ENCODE measurements at regions not wholly inside any gene's neighbourhood (a gene's known extent, or its start where the extent isn't known, plus 50 kb on each side); places are given as distances from the start of the nearest gene placed in this dataset.
"Not testable (repeated sequence)": the region's sequence is repeated elsewhere in the genome, so short reads cannot be mapped to it uniquely, and the experiment has no call there.

DNA sequence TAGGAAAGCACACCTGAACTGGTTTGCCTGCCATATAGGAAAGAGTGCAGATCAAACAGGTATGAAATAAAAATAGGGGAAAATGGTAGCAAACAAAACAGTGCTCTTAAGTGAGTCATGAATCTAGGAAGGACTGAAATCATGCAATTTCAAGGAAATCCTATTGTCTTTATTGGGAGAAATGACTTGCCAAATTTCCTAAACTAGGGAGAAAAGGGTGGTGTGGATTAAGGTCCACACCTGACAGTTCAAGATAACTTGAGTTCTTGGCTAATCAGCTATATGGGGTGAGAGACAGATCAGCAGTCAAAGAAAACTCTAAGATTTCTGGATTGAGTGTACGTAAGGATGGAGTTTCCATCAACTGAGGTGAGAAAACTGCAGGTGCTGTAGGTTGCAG is 101.1 kb downstream of the PRKAB2 start:
- no peak for DNase-seq (ENCODE audit: low read depth, low spot score)

DNA sequence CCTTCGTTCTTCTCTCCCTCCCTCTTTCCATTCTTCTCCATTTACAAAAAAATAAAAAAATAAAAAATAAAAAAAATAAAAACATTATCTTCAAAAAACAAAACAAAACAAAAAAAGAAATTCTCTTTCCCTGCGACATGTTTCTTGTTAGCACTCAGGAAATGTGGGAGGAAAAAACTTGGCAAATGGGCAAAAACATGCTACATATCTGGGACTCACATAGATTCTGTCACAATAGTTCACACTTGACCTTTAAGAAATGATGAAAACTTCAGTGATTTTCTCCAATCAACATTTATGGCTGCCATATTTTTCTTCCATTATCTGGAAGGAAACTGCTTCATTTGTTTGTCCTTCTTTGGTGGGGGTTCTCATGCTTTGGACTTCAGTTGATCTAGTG is 109.3 kb downstream of the PRKAB2 start:
- DNase-seq (ENCODE audit: low read depth, low spot score) = no peak

DNA sequence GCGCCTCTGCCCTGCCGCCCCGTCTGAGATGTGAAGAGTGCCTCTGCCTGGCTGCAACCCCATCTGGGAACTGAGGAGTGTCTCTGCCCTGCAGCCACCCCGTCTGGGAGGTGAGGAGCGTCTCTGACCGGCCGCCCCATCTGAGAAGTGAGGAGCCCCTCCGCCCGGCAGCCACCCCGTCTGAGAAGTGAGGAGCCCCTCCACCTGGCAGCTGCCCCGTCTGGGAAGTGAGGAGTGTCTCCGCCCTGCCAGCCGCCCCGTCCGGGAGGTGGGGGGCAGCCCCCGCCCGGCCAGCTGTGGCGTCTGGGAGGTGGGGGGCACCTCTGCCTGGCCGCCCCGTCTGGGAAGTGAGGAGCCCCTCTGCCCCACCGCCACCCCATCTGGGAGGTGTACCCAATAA is 110.4 kb downstream of the PRKAB2 start:
- not testable (repeated sequence) for DNase-seq (ENCODE audit: low read depth, low spot score)

DNA sequence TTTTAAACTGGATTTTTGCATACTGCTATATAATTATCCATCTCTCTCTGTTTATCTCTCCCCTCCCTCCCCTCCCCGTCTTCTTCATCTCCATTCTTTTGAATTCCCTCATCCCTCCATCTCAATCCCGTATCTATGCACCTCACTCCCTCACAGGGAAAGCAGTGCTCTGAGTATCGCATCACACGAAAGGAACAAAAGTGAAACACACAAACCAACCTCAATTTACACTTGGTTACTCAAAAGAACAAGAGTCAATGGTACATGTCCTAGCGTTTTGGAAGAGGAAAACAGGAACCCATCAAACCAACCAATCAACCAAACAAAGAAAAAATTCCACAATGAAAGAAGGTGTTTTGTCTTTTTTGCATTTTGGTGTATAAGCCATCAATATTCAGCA is 115.1 kb downstream of the NBPF12 start:
- DNase-seq (ENCODE audit: low read depth, low spot score) = no peak

DNA sequence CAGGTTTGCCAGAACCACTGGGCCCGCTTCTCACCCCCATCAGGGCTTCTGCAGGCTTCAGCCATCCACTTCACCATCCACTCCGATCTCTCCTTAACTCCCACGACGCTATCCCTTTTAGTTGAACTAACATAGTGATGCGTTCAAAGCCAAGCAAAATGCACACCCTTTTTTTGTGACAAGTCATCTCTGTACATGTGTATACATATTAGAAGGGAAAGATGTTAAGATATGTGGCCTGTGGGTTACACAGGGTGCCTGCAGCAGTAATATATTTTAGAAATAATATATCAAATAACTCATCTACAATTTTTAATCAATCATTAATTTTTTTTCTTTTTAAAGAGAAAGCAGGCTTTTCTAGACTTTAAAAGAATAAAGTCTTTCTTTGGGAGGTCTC is 114.6 kb downstream of the NBPF12 start:
- no peak for DNase-seq (ENCODE audit: low read depth, low spot score)

DNA sequence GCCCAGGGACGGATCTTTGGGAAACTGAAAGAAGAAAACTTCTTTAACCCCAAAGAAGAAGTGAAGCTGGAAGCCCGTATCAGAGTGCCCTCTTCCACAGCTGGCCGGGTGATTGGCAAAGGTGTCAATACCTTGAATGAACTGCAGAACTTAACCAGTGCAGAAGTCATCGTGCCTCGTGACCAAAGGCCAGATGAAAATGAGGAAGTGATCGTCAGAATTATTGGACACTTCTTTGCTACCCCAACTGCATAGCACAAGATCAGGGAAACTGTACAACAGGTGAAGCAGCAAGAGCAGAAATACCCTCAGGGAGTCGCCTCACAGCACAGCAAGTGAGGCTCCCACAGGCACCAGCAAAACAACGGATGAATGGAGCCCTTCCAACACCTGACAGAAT is 114.0 kb downstream of the NBPF12 start:
- DNase-seq (ENCODE audit: low read depth, low spot score) = no peak

DNA sequence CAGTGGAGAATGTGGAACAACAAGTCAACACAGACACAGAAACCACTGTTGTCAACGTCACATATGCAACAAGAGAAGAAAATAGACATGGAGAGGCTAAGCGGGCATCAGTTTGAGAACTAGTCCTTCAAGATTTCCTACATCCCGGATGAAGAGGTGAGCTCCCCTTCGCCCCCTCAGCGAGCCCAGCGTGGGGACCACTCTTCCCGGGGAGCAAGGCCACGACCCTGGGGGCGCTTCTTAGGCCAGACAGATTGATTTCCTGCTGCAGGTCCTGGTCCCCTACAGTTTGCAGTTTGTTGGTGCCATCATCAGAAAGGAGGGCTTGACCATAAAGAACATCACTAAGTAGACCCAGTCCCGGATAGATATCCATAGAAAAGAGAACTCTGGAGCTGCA is 113.0 kb downstream of the NBPF12 start:
- no peak for DNase-seq (ENCODE audit: low read depth, low spot score)

DNA sequence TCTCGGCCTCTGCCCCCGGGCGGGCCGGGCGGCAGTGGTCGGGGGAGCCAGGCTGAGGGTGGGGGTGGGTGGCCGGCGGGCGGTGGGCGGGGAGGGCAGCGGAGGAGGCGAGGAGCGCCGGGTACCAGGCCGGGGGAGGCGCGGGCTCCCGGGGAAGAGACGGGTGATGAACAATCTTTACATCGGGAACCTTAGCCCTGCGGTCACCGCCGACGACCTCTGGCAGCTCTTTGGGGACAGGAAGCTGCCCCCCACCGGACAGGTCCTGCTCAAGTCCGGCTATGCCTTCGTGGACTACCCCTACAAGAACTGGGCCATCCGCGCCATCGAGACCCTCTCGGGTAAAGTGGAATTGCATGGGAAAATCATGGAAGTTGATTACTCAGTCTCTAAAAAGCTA is 112.5 kb downstream of the NBPF12 start:
- DNase-seq (ENCODE audit: low read depth, low spot score) = no peak

DNA sequence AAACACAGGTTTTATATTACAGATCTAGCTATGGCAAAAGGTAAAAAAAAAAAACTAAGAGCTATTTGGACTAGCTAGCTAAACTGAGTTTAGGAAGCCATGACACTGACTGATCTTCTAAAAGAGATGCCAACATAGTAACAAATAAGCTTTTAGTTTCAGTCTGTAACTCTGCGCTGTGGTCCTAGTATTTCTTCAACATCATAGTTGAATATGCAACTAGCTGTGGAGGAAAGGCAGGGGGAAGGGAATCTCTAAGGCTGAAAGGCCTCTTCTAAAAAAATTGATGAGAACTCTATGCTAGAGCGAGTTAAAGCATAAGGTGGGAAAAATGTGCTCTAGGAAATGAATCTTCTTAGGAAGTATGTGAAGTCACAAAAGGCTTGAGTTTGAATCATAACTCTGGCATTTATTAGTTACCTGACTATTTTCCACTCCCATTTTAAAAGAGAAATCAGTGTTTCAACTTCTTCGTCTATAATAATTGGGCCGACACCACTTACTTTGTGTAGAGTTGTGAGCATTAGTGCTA is 108.8 kb downstream of the NBPF12 start:
- not testable (repeated sequence) for DNase-seq (ENCODE audit: low read depth, low spot score)

DNA sequence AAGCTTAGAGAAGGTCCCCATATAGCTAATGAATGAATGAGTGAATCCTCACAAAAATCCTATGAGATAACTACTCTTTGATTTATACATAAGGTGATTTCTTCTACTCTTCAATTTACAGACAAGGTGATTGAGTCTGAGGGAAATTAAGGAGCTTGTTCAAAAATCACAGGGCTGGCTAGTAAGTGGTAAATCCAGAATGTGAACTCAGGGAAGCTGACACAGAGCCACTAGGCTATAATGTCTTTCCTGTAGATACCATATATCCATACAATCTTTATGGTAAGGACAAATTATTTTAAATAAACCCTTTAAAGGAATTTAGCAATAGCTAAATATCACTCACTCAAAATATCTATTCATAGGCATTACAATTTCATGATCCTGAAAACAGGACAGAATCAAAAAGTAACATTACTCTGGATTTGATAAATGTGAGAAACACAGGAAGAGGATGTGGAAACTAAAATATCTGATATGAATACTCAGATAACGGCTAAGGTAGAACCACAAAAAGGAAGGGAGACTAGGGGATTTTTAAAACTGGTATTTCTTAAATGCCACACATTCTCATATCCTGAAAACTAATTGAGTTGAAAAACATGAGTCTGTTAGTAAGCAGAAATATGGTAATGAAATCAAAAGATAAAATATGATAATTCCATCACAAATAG is 108.2 kb downstream of the NBPF12 start:
- DNase-seq (ENCODE audit: low read depth, low spot score) = no peak

All from iPS DF 19.7 (cell line).